Calu3 (cell line): ENCODE measurements at regions not wholly inside any gene's neighbourhood (a gene's known extent, or its start where the extent isn't known, plus 50 kb on each side); places are given as distances from the start of the nearest gene placed in this dataset.

ENCODE experiments used
- BruUV-seq: library from RNA; stranded (reverse); fragments of 400-500 nt; replicated peaks from 2 replicates; lab custom pipeline; 2021; lab: Mats Ljungman, UMichigan
- CTCF ChIA-PET: fragments of 300-600 bp; sonication (Branson Sonifier 250); formaldehyde crosslinking; loops from one replicate; lab custom pipeline; 2022; ENCODE audit warnings: antibody characterized with exemption; lab: Charles Lee
- DNase-seq: peaks from one replicate; pipeline ENCODE4 v3.0.0; 2022
- H3K27ac Mint-ChIP-seq: one replicate; pipeline ENCODE4 v1.8.0; 2022; ENCODE audit warnings: mixed read lengths; ENCODE audit not compliant: unreplicated experiment
- H3K27me3 Mint-ChIP-seq: one replicate; pipeline ENCODE4 v1.8.0; 2022; ENCODE audit warnings: mixed read lengths; ENCODE audit not compliant: unreplicated experiment
- H3K36me3 Mint-ChIP-seq: one replicate; pipeline ENCODE4 v1.8.0; 2022; ENCODE audit warnings: mild to moderate bottlenecking, moderate library complexity, mixed read lengths; ENCODE audit not compliant: insufficient read depth, unreplicated experiment
- H3K4me1 Mint-ChIP-seq: one replicate; pipeline ENCODE4 v1.8.0; 2022; ENCODE audit warnings: mild to moderate bottlenecking, low read depth, mixed read lengths; ENCODE audit not compliant: unreplicated experiment
- H3K4me3 Mint-ChIP-seq: one replicate; pipeline ENCODE4 v1.8.0; 2022; ENCODE audit warnings: mild to moderate bottlenecking, low read depth, moderate library complexity, mixed read lengths; ENCODE audit not compliant: unreplicated experiment
- H3K9me3 Mint-ChIP-seq: one replicate; pipeline ENCODE4 v1.8.0; 2022; ENCODE audit warnings: low read depth, mixed read lengths; ENCODE audit not compliant: unreplicated experiment
- CTCF ChIP-seq: fragments of 200-600 bp; IDR thresholded peaks from one replicate; pipeline ENCODE4 v1.8.0; 2022; ENCODE audit warnings: antibody characterized with exemption; ENCODE audit not compliant: unreplicated experiment
- intact Hi-C: fragments of 100-400 bp; cut with micrococcal nuclease; formaldehyde crosslinking; loops from one replicate; pipeline ENCODE4 v1.10.0; 2022; ENCODE audit not compliant: unreplicated experiment

- intact Hi-C loops: no loop called here
- no peak overlapping the region for H3K27ac Mint-ChIP-seq
- DNase-seq: no peak
- H3K4me3 Mint-ChIP-seq: no peak overlapping the region
- no TSS peak for BruUV-seq
- H3K27me3 Mint-ChIP-seq: no peaks in the 10 kb centered on the region
- H3K9me3 Mint-ChIP-seq: peaks cover 2% of the 10 kb centered on the region
- H3K36me3 Mint-ChIP-seq: peaks cover 4% of the 10 kb centered on the region
- CTCF ChIA-PET: no interaction called here
- TF ChIP-seq CTCF: no peak
- peaks cover 31% of the 10 kb centered on the region for H3K4me1 Mint-ChIP-seq
Measured at GRCh38 chr15:100734586-100734985, 132.2 kb downstream of the ASB7 start.

- CTCF ChIA-PET: interaction anchor here (0.6 kb wide), 1 partner anchor 34 kb away, joined by 5 read pairs; no protein-coding TSS in a partner anchor
- Mint-ChIP-seq H3K4me3 (no peak overlapping the region), H3K36me3 (peaks cover 4% of the 10 kb centered on the region), H3K9me3 (peaks cover 2% of the 10 kb centered on the region), H3K27ac (no peak overlapping the region), H3K4me1 (peaks cover 31% of the 10 kb centered on the region), H3K27me3 (no peaks in the 10 kb centered on the region)
- intact Hi-C loops: no loop called here
- no peak for DNase-seq
- no peak for TF ChIP-seq CTCF
- no TSS peak for BruUV-seq
Measured at GRCh38 chr15:100735129-100736053, 133.0 kb downstream of the ASB7 start.

- CTCF ChIA-PET: interaction anchor here (0.9 to 1.3 kb wide), 2 partner anchors 136 to 146 kb away, joined by 3 to 4 read pairs; no protein-coding TSS in a partner anchor
- peaks cover 2% of the 10 kb centered on the region for H3K9me3 Mint-ChIP-seq
- H3K27me3 Mint-ChIP-seq: no peaks in the 10 kb centered on the region
- BruUV-seq: no TSS peak
- DNase-seq: no peak
- intact Hi-C loops: no loop called here
- H3K4me3 Mint-ChIP-seq: no peak overlapping the region
- no peaks in the 10 kb centered on the region for H3K36me3 Mint-ChIP-seq
- no peak for TF ChIP-seq CTCF
- H3K4me1 Mint-ChIP-seq: peaks cover 21% of the 10 kb centered on the region
- H3K27ac Mint-ChIP-seq: no peak overlapping the region
Measured at GRCh38 chr15:100737214-100737613, 134.8 kb downstream of the ASB7 start.

- DNase-seq: no peak
- no TSS peak for BruUV-seq
- no peaks in the 10 kb centered on the region for H3K36me3 Mint-ChIP-seq
- H3K27ac Mint-ChIP-seq: no peak overlapping the region
- H3K9me3 Mint-ChIP-seq: peaks cover 2% of the 10 kb centered on the region
- H3K4me1 Mint-ChIP-seq: peaks cover 8% of the 10 kb centered on the region
- TF ChIP-seq CTCF: no peak
- no peaks in the 10 kb centered on the region for H3K27me3 Mint-ChIP-seq
- intact Hi-C loops: no loop called here
- H3K4me3 Mint-ChIP-seq: no peak overlapping the region
- CTCF ChIA-PET: interaction anchor here (1.6 kb wide), 1 partner anchor 21 kb away, joined by 4 read pairs; no protein-coding TSS in a partner anchor
Measured at GRCh38 chr15:100738614-100739013, 136.2 kb downstream of the ASB7 start.
